ENCODE measurements at regions not wholly inside any gene's neighbourhood (a gene's known extent, or its start where the extent isn't known, plus 50 kb on each side); places are given as distances from the start of the nearest gene placed in this dataset.

- no peak for DNase-seq
These were observed 285.7 kb downstream of the ZEB1 start for GRCh38 chr10:31604646-31605170.

GRCh38 chr10:31604096-31604495 is 285.1 kb downstream of the ZEB1 start:
- DNase-seq = no peak

GRCh38 chr10:31603235-31604087 is 284.4 kb downstream of the ZEB1 start:
- no peak for DNase-seq

GRCh38 chr10:31602541-31603234 is 283.7 kb downstream of the ZEB1 start:
- DNase-seq = no peak

- no peak for DNase-seq
These were observed 282.1 kb downstream of the ZEB1 start for GRCh38 chr10:31601136-31601535.

GRCh38 chr10:31599626-31600504 is 280.8 kb downstream of the ZEB1 start:
- no peak for DNase-seq

GRCh38 chr10:31596765-31597164 is 277.7 kb downstream of the ZEB1 start:
- no peak for DNase-seq

- no peak for DNase-seq
These were observed 277.0 kb downstream of the ZEB1 start for GRCh38 chr10:31595992-31596391.

GRCh38 chr10:31594347-31594873 is 275.4 kb downstream of the ZEB1 start:
- DNase-seq = no peak

GRCh38 chr10:31593124-31593523 is 274.1 kb downstream of the ZEB1 start:
- DNase-seq = no peak

- no peak for DNase-seq
These were observed 272.6 kb downstream of the ZEB1 start for GRCh38 chr10:31591569-31591968.

GRCh38 chr10:31590023-31590800 is 271.2 kb downstream of the ZEB1 start:
- no peak for DNase-seq

- DNase-seq = no peak
These were observed 268.7 kb downstream of the ZEB1 start for GRCh38 chr10:31587691-31588090.

- no peak for DNase-seq
These were observed 268.0 kb downstream of the ZEB1 start for GRCh38 chr10:31586723-31587638.

- DNase-seq = no peak
These were observed 265.9 kb downstream of the ZEB1 start for GRCh38 chr10:31584876-31585275.

GRCh38 chr10:31584098-31584631 is 265.1 kb downstream of the ZEB1 start:
- DNase-seq = no peak

GRCh38 chr10:31583293-31583692 is 264.3 kb downstream of the ZEB1 start:
- no peak for DNase-seq

- no peak for DNase-seq
These were observed 263.5 kb downstream of the ZEB1 start for GRCh38 chr10:31582365-31583052.

GRCh38 chr10:31581741-31582323 is 262.8 kb downstream of the ZEB1 start:
- DNase-seq = no peak
